Pancreas (tissue), 10 donors: ENCODE measurements at regions not wholly inside any gene's neighbourhood (a gene's known extent, or its start where the extent isn't known, plus 50 kb on each side); places are given as distances from the start of the nearest gene placed in this dataset.

ENCODE experiments used
- ATAC-seq, 4 donors: fragments of 200-7000 bp; cut with Tn5 transposase; one replicate each; pipeline versions ENCODE4 v1.8.0 to v1.9.1; 2020; ENCODE audit warnings: mild to moderate bottlenecking in 4 of 4, moderate library complexity in 4 of 4
- DNase-seq, 6 donors: peaks; one replicate each; pipeline ENCODE4 v3.0.0-alpha.2; 2020
- FAIRE-seq: peaks from 2 replicates; lab custom pipeline; 2012; peaks lifted over from hg19 to GRCh38; lab: Jason Lieb, UNC
- H3K27ac ChIP-seq, 4 donors: fragments of 200-600 bp; sonication (generic); 1 replicate in 3 of 4; 2 replicates in 1 of 4; pipeline versions ENCODE4 v1.5.0 to v1.8.0; 2020
- H3K27me3 ChIP-seq, 4 donors: fragments of 200-600 bp; one replicate each; pipeline ENCODE4 v1.8.0; 2021
- H3K36me3 ChIP-seq, 3 donors: fragments of 200-600 bp; sonication (generic) in 1 of 3; one replicate each; pipeline versions ENCODE4 v1.5.0 to v1.8.0; 2020 to 2021
- H3K4me1 ChIP-seq, 3 donors: fragments of 200-600 bp; one replicate each; pipeline ENCODE4 v1.8.0; 2021
- H3K4me3 ChIP-seq, 4 donors: fragments of 200-600 bp; sonication (generic) in 2 of 4; one replicate each; pipeline versions ENCODE4 v1.5.0 to v1.8.0; 2020 to 2021
- H3K9me3 ChIP-seq, 4 donors: fragments of 200-600 bp; one replicate each; pipeline ENCODE4 v1.8.0; 2021
- WGBS, 2 donors: extraction: QIAGEN DNeasy Blood & Tissue Kit; methylation state at CpG; one replicate each; pipeline ENCODE4 v1.1.7; 2013; 5-methylcytosine and 5-hydroxymethylcytosine counted together
- intact Hi-C, 3 donors: fragments of 100-400 bp; cut with DNase I; formaldehyde crosslinking; loops; one replicate each; pipeline versions ENCODE4 v1.11.1 to v1.14.2; 2022
- TF ChIP-seq, protein P1 (sequence below), 4 donors: fragments of 200-600 bp; sonication (generic) in 3 of 4; IDR thresholded peaks; one replicate each; pipeline versions ENCODE4 v1.5.0 to v1.8.0; 2021; ENCODE audit warnings: antibody characterized with exemption in 4 of 4
- donor health status: healthy with polysubstance abuse.
- donor health status: DM: no; HTN: no; CAD: no; lungs with moderate emphysema.
- donor health status: DM: no; HTN: no; CAD: no.
- donor health status: control.
- donor health status: control.
- donor health status: Bipolar disorder and iron deficiency.
- donor health status: DM: yes; HTN: yes; CAD: no.
- donor health status: DM: no; HTN: no; CAD: no.
- donor health status: DM: no; HTN: no; CAD: no.
- donor health status: DM: yes; HTN: yes; CAD: no.

DNA sequence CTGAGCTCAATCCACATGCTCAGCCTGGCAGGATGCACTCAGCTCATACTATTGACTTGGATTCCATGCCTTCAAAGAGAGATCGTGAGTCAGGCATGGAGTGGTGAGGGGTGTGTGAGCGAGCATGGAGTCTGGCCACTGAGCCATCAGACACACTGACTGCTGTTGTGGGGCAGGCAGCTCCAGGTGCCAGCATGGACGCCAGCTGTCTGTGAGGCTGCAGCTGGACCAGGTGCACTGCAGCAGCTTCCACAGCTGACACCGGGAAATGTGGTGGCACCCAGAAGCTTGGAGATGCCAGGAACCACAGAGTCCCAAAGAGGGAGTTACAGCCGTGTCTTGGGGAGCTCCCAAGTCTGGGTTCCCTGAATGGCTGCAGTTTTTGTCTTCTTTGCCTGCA, 1026.4 kb upstream of the ADGRL3 start:
- WGBS, 2 donors = 65 to 77% methylated on average over 5 of the region's 5 CpGs
- no peak for FAIRE-seq

DNA sequence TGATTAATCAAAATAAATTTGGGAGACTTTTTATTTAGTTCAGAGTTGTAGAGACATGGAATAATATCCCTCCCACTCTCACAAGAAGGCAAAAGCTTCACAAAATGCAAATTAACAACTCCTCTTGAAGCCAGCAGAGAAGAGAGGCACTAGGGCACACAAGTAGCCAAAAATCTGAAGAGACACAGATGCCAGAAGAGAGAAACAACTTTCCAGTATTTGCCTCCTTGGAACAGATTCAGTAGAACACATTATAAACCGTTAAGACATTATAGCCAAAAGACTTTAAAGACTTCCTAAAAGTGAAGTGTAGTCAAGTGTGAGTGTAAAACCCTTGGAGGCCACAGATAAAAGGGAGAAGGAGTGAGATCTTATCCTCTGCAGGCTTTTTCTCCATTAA, 1024.9 kb upstream of the ADGRL3 start:
- no peak overlapping the region for H3K4me3 ChIP-seq
- ATAC-seq = no peak
- no peak for DNase-seq
- no peak for FAIRE-seq
- TF ChIP-seq, protein P1, sequence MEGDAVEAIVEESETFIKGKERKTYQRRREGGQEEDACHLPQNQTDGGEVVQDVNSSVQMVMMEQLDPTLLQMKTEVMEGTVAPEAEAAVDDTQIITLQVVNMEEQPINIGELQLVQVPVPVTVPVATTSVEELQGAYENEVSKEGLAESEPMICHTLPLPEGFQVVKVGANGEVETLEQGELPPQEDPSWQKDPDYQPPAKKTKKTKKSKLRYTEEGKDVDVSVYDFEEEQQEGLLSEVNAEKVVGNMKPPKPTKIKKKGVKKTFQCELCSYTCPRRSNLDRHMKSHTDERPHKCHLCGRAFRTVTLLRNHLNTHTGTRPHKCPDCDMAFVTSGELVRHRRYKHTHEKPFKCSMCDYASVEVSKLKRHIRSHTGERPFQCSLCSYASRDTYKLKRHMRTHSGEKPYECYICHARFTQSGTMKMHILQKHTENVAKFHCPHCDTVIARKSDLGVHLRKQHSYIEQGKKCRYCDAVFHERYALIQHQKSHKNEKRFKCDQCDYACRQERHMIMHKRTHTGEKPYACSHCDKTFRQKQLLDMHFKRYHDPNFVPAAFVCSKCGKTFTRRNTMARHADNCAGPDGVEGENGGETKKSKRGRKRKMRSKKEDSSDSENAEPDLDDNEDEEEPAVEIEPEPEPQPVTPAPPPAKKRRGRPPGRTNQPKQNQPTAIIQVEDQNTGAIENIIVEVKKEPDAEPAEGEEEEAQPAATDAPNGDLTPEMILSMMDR (IDR thresholded peaks at IDR 0.05) = no peak
- no peaks in the 10 kb centered on the region for H3K36me3 ChIP-seq
- no peak overlapping the region for H3K27ac ChIP-seq
- no peaks in the 10 kb centered on the region for H3K4me1 ChIP-seq
- H3K9me3 ChIP-seq = no peaks in the 10 kb centered on the region
- no peaks in the 10 kb centered on the region for H3K27me3 ChIP-seq
- intact Hi-C loops = no loop called here
- 68 to 83% methylated on average over 1 of the region's 1 CpG for WGBS, 2 donors

More for the DNA sequence above, 1026.4 kb upstream of the ADGRL3 start:
- H3K9me3 ChIP-seq = no peaks in the 10 kb centered on the region
- ATAC-seq (no peak), DNase-seq (peak in 1 of 6 donors; percentile 39)
- no peaks in the 10 kb centered on the region for H3K27me3 ChIP-seq
- no peak overlapping the region for H3K27ac ChIP-seq
- intact Hi-C loops = no loop called here
- TF ChIP-seq, protein P1 (IDR thresholded peaks at IDR 0.05) = no peak
- H3K4me3 ChIP-seq = no peak overlapping the region
- no peaks in the 10 kb centered on the region for H3K36me3 ChIP-seq
- H3K4me1 ChIP-seq = no peaks in the 10 kb centered on the region

DNA sequence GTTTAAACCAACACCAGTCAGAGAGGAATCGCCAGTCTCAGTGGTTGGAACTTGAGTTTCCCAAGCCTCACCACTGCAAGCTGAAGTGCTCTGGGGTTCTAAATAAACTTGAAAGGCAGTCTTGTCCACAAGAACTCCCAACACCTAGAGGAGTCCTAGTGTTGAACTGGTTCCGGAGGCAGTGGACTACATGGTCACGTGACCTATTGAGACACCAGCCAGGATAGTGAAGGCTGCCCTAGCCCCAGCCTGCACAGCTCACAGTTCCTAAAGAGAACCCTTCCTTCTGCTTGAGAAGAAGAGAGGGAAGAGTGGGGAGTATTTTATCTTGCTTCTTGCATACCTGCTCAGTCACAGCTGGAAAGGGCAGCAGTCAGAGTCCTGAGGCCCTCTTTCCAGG, 1012.7 kb upstream of the ADGRL3 start:
- no peak for ATAC-seq
- no peak for FAIRE-seq
- WGBS, 2 donors = 91 to 92% methylated on average over 3 of the region's 3 CpGs
- Histone ChIP-seq H3K36me3 (no peaks in the 10 kb centered on the region), H3K4me1 (no peaks in the 10 kb centered on the region), H3K4me3 (no peak overlapping the region), H3K9me3 (no peaks in the 10 kb centered on the region), H3K27ac (no peak overlapping the region), H3K27me3 (no peaks in the 10 kb centered on the region)
- intact Hi-C loops = no loop called here
- DNase-seq = no peak
- TF ChIP-seq, protein P1 (IDR thresholded peaks at IDR 0.05) = no peak

DNA sequence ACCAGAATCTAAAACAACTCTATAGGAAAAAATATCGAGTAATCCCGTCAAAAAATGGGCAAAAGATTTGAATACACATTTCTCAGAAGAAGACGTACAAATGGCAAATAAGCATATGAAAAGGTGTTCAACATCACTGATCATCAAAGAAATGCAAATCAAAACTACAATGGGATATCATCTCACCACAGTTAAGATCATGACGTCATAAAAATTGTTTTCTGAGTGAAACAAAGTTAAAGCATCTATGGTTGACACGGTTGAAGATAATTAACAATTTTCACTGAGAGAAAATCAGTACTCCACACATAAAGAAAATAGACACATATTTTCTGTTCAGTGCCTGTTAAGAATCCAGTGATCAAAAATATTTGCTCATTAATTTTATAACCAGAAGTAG, 1010.8 kb upstream of the ADGRL3 start:
- TF ChIP-seq, protein P1 (IDR thresholded peaks at IDR 0.05) = no peak
- no peak for FAIRE-seq
- H3K9me3 ChIP-seq = no peaks in the 10 kb centered on the region

DNA sequence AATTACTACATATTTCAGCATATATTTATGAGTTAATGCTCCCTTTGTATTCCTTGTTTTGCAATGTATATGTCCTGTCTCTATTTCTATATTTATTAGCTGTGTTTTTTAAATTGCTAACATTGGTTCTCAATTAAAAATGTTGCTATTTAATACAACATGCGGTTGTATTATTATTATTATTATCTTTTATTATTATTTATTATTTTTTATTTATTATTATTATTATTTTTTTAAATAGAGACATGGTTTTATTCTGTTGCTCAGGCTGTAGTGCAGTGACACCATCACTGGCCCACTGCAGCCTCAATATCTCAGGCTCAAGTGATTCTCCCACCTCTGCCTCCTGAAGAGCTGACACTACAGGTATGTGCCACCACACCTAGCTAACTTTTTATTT, 1005.9 kb upstream of the ADGRL3 start:
- Histone ChIP-seq H3K27ac (no peak overlapping the region), H3K36me3 (no peaks in the 10 kb centered on the region), H3K4me1 (no peaks in the 10 kb centered on the region), H3K4me3 (no peak overlapping the region), H3K27me3 (peaks cover 0 to 3% (median 0%) of the 10 kb centered on the region in 4 donors), H3K9me3 (no peaks in the 10 kb centered on the region)
- FAIRE-seq (no peak), DNase-seq (no peak), ATAC-seq (no peak)
- WGBS, 2 donors = 51 to 77% methylated on average over 1 of the region's 1 CpG
- intact Hi-C loops = no loop called here
- TF ChIP-seq, protein P1 (IDR thresholded peaks at IDR 0.05) = no peak

More for the DNA sequence above, 1010.8 kb upstream of the ADGRL3 start:
- no peaks in the 10 kb centered on the region for H3K36me3 ChIP-seq
- ATAC-seq (no peak), DNase-seq (no peak)
- no peaks in the 10 kb centered on the region for H3K27me3 ChIP-seq
- 69 to 76% methylated on average over 5 of the region's 5 CpGs for WGBS, 2 donors
- H3K4me3 ChIP-seq = no peak overlapping the region
- intact Hi-C loops = no loop called here
- H3K27ac ChIP-seq = no peak overlapping the region
- H3K4me1 ChIP-seq = no peaks in the 10 kb centered on the region
